ENCODE measurements at regions not wholly inside any gene's neighbourhood (a gene's known extent, or its start where the extent isn't known, plus 50 kb on each side); places are given as distances from the start of the nearest gene placed in this dataset.

DNA sequence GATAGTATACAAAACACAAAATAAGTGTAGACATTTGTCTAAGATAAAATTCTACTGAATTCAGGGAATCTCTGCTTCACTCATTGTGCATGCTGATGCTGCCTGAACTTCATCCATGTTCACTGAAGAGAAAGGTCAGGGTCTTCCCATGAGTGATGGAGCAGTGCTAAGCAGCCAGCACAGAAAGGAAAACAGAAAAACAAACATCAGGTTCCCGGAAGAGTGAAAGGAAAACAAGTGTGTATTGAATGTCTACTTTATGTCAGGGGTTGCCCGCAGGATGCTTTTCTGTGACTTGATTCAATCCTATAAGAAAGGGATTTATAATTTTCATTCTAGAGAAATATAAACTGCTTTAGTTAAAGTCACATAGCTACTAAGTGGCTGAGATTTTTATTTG lies 522.4 kb downstream of the RAB28 start:
- Histone ChIP-seq H3K36me3 (ENCODE audit: insufficient read depth, low read length) (no peaks in the 10 kb centered on the region), H3K9me3 (ENCODE audit: low read length) (no peaks in the 10 kb centered on the region), H3K27me3 (ENCODE audit: insufficient read depth, low read length) (no peaks in the 10 kb centered on the region), H2AFZ (ENCODE audit: low read depth, low read length) (no peak overlapping the region), H3K4me1 (ENCODE audit: insufficient read depth, low read length) (peaks cover 4% of the 10 kb centered on the region), H3K4me3 (ENCODE audit: low read length) (no peak overlapping the region)

DNA sequence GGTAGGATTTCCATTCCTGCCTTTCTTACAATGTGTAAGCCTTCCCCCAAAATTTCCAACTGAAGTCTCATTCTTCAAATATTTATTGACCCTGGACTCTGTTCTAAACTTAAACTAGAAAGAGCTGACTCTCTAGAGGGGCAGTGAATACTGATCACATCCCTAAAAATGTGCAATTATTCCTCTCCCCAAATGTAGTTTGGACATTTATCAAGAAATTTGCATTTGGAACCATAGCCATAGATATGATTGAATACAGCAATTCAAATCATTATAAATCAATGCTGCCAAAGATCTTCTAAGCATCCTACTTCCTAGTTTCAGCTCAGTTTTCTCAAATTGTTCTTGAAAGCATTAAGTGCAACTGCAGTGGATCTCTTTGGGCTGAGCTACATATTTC lies 525.7 kb downstream of the RAB28 start:
- no peaks in the 10 kb centered on the region for H3K27me3 ChIP-seq (ENCODE audit: insufficient read depth, low read length)
- no peak overlapping the region for H3K4me3 ChIP-seq (ENCODE audit: low read length)
- H3K9me3 ChIP-seq (ENCODE audit: low read length), result no peaks in the 10 kb centered on the region
- no peaks in the 10 kb centered on the region for H3K4me1 ChIP-seq (ENCODE audit: insufficient read depth, low read length)
- H2AFZ ChIP-seq (ENCODE audit: low read depth, low read length), result no peak overlapping the region
- no peaks in the 10 kb centered on the region for H3K36me3 ChIP-seq (ENCODE audit: insufficient read depth, low read length)

DNA sequence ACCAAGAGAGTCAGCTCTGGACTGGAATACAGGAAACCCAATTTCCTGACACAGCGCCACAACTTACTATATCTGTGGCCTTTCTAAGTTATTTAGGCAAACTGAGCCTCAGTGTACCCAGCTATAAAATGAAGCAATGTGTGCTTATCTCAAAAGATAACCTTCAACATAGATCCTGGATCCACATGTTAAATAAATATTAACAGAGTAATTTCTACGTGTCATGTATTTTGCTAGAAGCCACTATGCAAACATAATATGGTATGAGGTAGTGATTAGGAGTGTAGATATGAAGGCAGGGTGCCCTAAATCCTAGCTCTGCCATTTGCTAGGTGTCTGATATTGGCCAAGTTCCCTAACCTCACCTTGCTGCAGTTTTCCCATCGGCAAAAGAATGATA lies 527.0 kb downstream of the RAB28 start:
- Histone ChIP-seq H3K4me1 (ENCODE audit: insufficient read depth, low read length) (no peaks in the 10 kb centered on the region), H3K36me3 (ENCODE audit: insufficient read depth, low read length) (no peaks in the 10 kb centered on the region), H3K27me3 (ENCODE audit: insufficient read depth, low read length) (no peaks in the 10 kb centered on the region), H3K4me3 (ENCODE audit: low read length) (no peak overlapping the region), H2AFZ (ENCODE audit: low read depth, low read length) (no peak overlapping the region), H3K9me3 (ENCODE audit: low read length) (no peaks in the 10 kb centered on the region)

DNA sequence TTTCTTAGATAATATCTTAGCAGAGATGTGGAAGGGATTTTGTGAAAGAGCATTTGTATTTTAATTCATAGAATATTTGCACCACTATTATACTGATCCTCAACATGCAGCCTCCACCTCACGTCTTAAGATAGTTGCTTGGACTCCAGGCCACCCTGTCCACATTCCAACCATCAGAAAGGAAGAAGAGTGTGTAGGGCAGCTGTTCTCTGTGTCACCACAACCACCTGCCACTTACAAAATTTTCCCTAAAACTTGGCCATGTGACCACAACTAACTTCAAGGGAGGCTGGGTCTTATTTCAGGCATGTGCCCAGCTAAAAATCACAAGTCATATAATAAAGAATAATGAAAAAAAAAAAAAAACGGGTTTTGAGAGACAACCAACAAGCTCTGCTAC lies 528.1 kb downstream of the RAB28 start:
- Histone ChIP-seq H2AFZ (ENCODE audit: low read depth, low read length) (no peak overlapping the region), H3K27me3 (ENCODE audit: insufficient read depth, low read length) (no peaks in the 10 kb centered on the region), H3K4me3 (ENCODE audit: low read length) (no peak overlapping the region), H3K4me1 (ENCODE audit: insufficient read depth, low read length) (no peaks in the 10 kb centered on the region), H3K36me3 (ENCODE audit: insufficient read depth, low read length) (no peaks in the 10 kb centered on the region), H3K9me3 (ENCODE audit: low read length) (no peaks in the 10 kb centered on the region)

- H3K4me1 ChIP-seq (ENCODE audit: insufficient read depth, low read length), result no peaks in the 10 kb centered on the region
- H3K27me3 ChIP-seq (ENCODE audit: insufficient read depth, low read length), result no peaks in the 10 kb centered on the region
- H3K4me3 ChIP-seq (ENCODE audit: low read length), result no peak overlapping the region
- H2AFZ ChIP-seq (ENCODE audit: low read depth, low read length), result no peak overlapping the region
- H3K36me3 ChIP-seq (ENCODE audit: insufficient read depth, low read length), result no peaks in the 10 kb centered on the region
- H3K9me3 ChIP-seq (ENCODE audit: low read length), result no peaks in the 10 kb centered on the region
Measured at GRCh38 chr4:12949719-12950490, 534.2 kb downstream of the RAB28 start.

DNA sequence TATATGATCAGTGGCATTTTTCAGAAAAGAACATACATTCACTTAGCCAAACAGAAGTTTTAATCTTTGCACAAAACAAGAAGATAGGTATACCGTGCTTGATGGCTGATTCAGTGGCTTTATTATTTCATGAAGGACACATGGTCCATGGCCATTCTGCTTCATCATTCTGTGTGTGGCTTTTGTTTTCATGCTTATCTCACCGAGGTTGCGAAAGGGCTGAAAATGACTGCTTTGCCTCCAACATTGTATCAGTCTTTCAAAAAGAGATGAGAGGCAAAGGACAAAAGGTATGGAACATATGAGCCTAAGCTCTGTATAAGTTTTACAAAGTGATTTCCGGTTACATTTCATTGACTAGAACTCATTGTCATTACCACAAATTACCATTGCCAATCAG lies 541.1 kb downstream of the RAB28 start:
- Histone ChIP-seq H3K9me3 (ENCODE audit: low read length) (no peaks in the 10 kb centered on the region), H3K27me3 (ENCODE audit: insufficient read depth, low read length) (no peaks in the 10 kb centered on the region), H3K4me1 (ENCODE audit: insufficient read depth, low read length) (no peaks in the 10 kb centered on the region), H2AFZ (ENCODE audit: low read depth, low read length) (no peak overlapping the region), H3K4me3 (ENCODE audit: low read length) (no peak overlapping the region), H3K36me3 (ENCODE audit: insufficient read depth, low read length) (no peaks in the 10 kb centered on the region)

DNA sequence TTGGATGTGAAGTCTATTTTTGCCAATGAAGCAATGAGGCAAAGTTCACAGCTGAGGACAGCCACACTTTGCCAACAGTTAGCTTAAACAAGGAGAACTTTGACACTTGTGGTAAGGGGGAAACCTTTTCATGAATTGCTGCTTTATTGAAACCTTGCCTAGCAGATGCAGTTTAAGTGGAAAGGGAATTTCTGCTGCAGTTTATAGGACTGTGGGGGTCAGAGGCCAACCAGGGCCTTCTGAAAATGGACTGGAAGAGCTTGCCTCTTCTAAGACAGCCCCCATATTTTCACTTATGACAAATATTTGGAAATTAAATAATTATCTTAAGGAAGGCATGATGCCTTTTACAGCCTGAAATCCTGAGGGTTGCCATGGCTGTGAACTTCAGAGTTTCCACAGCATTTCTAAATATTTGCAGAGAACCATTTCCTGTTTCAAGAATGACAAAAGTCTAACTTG lies 550.3 kb downstream of the RAB28 start:
- H3K4me1 ChIP-seq (ENCODE audit: insufficient read depth, low read length), result no peaks in the 10 kb centered on the region
- no peaks in the 10 kb centered on the region for H3K27me3 ChIP-seq (ENCODE audit: insufficient read depth, low read length)
- H2AFZ ChIP-seq (ENCODE audit: low read depth, low read length), result no peak overlapping the region
- H3K36me3 ChIP-seq (ENCODE audit: insufficient read depth, low read length), result no peaks in the 10 kb centered on the region
- H3K9me3 ChIP-seq (ENCODE audit: low read length), result no peaks in the 10 kb centered on the region
- no peak overlapping the region for H3K4me3 ChIP-seq (ENCODE audit: low read length)

DNA sequence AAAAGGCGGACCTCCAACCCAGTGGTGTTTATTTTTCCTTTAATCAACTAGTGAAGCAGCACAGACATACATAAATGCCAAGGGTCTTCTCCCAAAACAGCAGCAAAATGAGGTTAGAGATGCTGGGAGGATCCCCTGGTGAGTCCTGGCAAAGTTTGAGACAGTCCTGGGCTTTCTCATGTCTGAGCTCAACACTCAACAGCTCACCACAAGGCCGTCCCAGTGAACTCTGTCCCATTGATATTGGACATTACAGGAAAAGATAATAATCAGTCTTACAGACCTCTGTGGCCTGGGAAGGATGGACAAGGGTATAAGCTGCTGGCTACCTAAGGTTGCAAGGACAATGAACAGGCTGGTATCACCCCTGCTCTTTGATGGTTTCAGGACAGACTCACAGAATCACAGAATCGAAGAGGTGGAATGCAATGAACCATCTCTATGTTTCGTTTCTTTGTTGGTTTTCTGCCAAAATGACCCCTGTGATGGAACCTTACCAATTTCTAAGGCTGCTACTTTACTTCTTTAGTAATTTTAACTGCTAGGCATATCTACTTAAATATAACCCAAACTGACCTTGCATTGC lies 551.8 kb downstream of the RAB28 start:
- Histone ChIP-seq H2AFZ (ENCODE audit: low read depth, low read length) (no peak overlapping the region), H3K9me3 (ENCODE audit: low read length) (no peaks in the 10 kb centered on the region), H3K27me3 (ENCODE audit: insufficient read depth, low read length) (no peaks in the 10 kb centered on the region), H3K4me3 (ENCODE audit: low read length) (no peak overlapping the region), H3K4me1 (ENCODE audit: insufficient read depth, low read length) (no peaks in the 10 kb centered on the region), H3K36me3 (ENCODE audit: insufficient read depth, low read length) (no peaks in the 10 kb centered on the region)

DNA sequence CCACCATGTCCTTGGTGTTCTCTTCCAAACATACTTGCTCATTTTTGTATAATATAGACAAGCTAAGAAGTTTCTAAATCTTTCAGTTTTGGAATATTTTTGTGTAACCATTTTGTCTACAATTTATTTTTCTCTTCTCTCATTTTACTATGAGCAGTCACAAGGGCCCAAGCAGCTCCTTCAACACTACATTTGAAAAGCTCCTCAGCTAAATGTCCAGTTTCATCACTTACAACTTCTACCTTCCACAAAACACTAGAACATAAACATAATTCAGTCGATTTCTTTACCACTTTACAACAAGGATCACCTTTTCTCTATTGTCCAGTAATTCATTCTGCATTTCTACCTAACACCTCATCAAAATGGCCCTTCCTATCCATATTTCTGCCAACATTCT lies 554.4 kb downstream of the RAB28 start:
- Histone ChIP-seq H3K36me3 (ENCODE audit: insufficient read depth, low read length) (no peaks in the 10 kb centered on the region), H3K4me3 (ENCODE audit: low read length) (no peak overlapping the region), H3K27me3 (ENCODE audit: insufficient read depth, low read length) (no peaks in the 10 kb centered on the region), H2AFZ (ENCODE audit: low read depth, low read length) (no peak overlapping the region), H3K9me3 (ENCODE audit: low read length) (no peaks in the 10 kb centered on the region), H3K4me1 (ENCODE audit: insufficient read depth, low read length) (peaks cover 3% of the 10 kb centered on the region)

- H3K9me3 ChIP-seq (ENCODE audit: low read length), result no peaks in the 10 kb centered on the region
- peaks cover 3% of the 10 kb centered on the region for H3K4me1 ChIP-seq (ENCODE audit: insufficient read depth, low read length)
- H3K4me3 ChIP-seq (ENCODE audit: low read length), result no peak overlapping the region
- H3K36me3 ChIP-seq (ENCODE audit: insufficient read depth, low read length), result no peaks in the 10 kb centered on the region
- H2AFZ ChIP-seq (ENCODE audit: low read depth, low read length), result no peak overlapping the region
- no peaks in the 10 kb centered on the region for H3K27me3 ChIP-seq (ENCODE audit: insufficient read depth, low read length)
Measured at GRCh38 chr4:12928751-12929150, 555.4 kb downstream of the RAB28 start.

- H3K4me1 ChIP-seq (ENCODE audit: insufficient read depth, low read length), result peaks cover 3% of the 10 kb centered on the region
- H3K27me3 ChIP-seq (ENCODE audit: insufficient read depth, low read length), result no peaks in the 10 kb centered on the region
- H3K4me3 ChIP-seq (ENCODE audit: low read length), result no peak overlapping the region
- H3K9me3 ChIP-seq (ENCODE audit: low read length), result no peaks in the 10 kb centered on the region
- no peak overlapping the region for H2AFZ ChIP-seq (ENCODE audit: low read depth, low read length)
- no peaks in the 10 kb centered on the region for H3K36me3 ChIP-seq (ENCODE audit: insufficient read depth, low read length)
Measured at GRCh38 chr4:12926189-12927066, 557.7 kb downstream of the RAB28 start.

GRCh38 chr4:12924728-12925320 lies 559.3 kb downstream of the RAB28 start:
- no peaks in the 10 kb centered on the region for H3K9me3 ChIP-seq (ENCODE audit: low read length)
- H3K4me1 ChIP-seq (ENCODE audit: insufficient read depth, low read length), result peaks cover 3% of the 10 kb centered on the region
- H3K4me3 ChIP-seq (ENCODE audit: low read length), result no peak overlapping the region
- no peak overlapping the region for H2AFZ ChIP-seq (ENCODE audit: low read depth, low read length)
- no peaks in the 10 kb centered on the region for H3K36me3 ChIP-seq (ENCODE audit: insufficient read depth, low read length)
- no peaks in the 10 kb centered on the region for H3K27me3 ChIP-seq (ENCODE audit: insufficient read depth, low read length)

DNA sequence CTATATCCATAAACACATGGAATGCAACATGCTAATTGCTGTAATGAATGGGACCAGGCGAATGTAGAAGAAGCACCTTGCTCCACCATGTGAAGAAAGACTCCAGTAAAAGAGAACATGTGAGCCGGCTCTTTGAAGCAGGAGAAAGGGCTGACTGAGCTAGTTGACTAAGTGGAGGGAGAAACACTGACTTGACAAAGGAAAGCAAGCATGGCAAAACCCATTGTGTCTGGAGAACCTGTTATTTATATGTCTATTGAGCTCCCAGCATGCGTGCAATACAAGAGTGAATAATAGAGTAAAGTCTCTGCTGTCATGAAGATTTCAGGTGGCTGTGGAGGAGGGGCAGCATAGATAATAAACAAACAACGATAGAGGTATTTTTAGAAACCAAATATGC lies 559.9 kb downstream of the RAB28 start:
- no peak overlapping the region for H2AFZ ChIP-seq (ENCODE audit: low read depth, low read length)
- H3K4me3 ChIP-seq (ENCODE audit: low read length), result no peak overlapping the region
- H3K27me3 ChIP-seq (ENCODE audit: insufficient read depth, low read length), result no peaks in the 10 kb centered on the region
- H3K4me1 ChIP-seq (ENCODE audit: insufficient read depth, low read length), result peaks cover 3% of the 10 kb centered on the region
- H3K36me3 ChIP-seq (ENCODE audit: insufficient read depth, low read length), result no peaks in the 10 kb centered on the region
- no peaks in the 10 kb centered on the region for H3K9me3 ChIP-seq (ENCODE audit: low read length)

All from neuron (in vitro differentiated cells).